Stimulated activated CD8-positive, alpha-beta memory T cell treated with anti-CD3 and anti-CD28 coated beads, Interleukin-4, amount 100 ng/mL, for 1 hour (primary cell): ENCODE measurements at regions not wholly inside any gene's neighbourhood (a gene's known extent, or its start where the extent isn't known, plus 50 kb on each side); places are given as distances from the start of the nearest gene placed in this dataset.
"Not testable (repeated sequence)": the region's sequence is repeated elsewhere in the genome, so short reads cannot be mapped to it uniquely, and the experiment has no call there.

ENCODE experiments used
- DNase-seq, 2 donors: peaks; one replicate each; pipeline ENCODE4 v3.0.0-alpha.2; 2020; ENCODE audit warnings: low read depth in 2 of 2, low spot score in 1 of 2

DNA sequence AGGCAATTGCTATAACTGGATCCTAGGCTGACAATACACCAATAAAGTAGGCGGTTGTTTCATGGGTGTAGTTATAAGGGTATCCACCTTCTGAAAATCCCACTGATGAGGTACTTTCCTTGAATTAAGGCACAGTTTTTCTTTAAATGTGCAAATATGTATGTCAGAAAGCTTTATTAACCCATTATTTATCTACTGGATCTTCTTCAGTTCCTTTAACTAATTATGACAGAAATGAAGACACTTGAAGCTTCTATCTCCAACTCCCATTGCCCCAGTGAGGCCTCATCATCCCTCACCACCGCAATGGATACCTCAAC is 159.6 kb upstream of the KLF3 start:
- no peak for DNase-seq

GRCh38 chr4:38509551-38509950 is 154.4 kb upstream of the KLF3 start:
- no peak for DNase-seq

GRCh38 chr4:38510201-38510600 is 153.8 kb upstream of the KLF3 start:
- no peak for DNase-seq

- DNase-seq, result no peak
These were observed 152.3 kb upstream of the KLF3 start for GRCh38 chr4:38511702-38512101.

DNA sequence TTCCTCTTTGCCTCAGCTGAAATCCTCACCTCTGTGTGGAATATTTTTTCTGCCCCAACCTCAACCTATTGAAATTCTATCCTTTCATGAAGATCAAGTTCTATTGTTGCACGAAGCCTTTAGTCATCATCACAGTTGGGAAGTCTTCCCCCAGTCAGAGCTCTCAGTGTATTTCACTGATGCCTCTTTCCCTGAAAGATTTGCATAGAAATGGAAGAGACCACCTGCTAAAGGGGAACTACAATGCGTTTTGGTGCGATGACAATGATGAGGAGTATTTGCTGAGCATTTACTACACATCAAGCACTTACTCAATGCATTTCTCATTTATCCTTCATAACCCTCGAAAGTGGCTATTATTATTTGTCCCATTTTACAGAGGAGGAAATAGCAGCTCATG is 151.2 kb upstream of the KLF3 start:
- no peak for DNase-seq

GRCh38 chr4:38514465-38515146 is 149.4 kb upstream of the KLF3 start:
- no peak for DNase-seq

DNA sequence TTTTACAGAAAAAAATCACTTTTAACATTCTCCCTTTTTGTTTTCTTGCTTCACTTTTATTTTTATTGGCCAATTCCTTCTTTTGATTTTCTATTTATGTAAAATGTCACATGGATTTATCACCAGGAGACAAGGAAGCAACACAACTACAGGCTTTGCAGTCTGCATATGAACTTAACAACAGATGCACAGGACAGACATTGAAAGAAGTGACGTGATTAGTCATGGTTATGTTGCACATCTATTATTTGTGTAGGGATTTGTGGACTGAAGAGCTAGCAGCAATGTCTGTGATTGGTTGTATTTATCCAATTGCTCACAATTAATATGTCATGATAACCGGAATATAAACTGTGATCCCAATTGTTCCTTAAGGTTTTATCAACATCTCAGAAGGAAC is 147.8 kb upstream of the KLF3 start:
- DNase-seq, result no peak

- DNase-seq, result no peak
These were observed 144.3 kb upstream of the KLF3 start for GRCh38 chr4:38519666-38520065.

- DNase-seq, result no peak
These were observed 140.9 kb upstream of the KLF3 start for GRCh38 chr4:38523054-38523453.

DNA sequence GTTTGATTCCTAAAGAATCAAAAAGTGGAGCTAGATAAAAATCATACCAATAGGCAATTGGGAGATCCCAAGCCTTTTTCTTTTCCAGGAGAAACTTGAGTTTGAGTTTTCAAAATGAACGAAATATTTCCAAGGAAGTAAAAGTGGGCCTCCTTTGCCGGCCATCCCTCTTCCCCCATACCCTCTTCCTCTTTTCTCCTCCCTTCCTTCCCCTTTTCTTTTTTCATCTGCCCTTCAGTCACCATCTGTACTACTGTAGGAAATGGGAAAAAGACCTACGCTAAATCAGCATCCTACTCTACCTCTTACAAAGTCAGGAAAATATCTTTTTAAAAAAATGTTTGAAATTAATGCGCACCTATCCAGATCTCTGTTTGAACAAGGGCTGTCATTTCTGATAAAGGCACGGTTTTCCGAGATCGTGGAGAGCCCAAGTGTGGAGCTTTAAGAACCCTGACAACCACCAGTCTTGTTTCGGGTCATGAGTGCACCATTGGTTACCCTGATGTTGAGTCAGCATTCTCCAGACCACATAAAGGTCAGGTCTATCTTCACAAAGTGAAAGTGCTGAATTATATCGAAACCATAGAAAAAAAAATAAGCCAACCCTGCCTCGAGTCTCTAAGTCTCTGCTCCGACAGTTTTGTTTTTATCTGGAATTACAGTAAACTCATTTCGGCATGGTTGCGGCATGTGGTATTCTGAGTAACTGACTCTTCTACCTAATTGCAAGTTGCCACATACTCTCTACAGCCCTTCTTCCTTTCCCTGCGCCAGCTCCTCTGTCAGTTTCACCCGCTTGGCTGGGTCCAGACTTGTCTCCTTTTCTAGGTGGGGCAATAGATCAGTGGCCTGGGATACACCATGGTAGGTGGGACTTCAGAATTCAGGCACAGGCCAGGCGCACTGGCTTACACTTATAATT is 140.2 kb upstream of the KLF3 start:
- DNase-seq, result no peak

DNA sequence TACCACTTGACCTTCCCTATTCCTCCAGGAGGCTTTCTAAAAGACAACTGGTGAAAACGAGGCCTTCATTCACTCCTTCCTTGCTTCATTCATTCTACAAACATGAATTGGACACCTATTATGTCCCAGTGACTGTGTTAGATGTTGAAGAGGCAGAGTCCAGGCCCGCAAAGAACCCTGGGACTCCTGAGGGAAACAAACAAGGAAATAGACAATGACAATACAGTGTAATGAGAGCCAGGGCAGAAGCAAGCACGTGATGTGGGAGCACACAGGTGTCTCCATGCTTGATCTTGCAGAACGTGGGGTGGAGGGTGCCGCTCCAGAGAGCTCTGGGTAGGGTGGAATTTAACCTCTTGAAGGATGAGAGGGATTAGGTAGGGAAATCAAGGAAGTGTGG is 137.6 kb upstream of the KLF3 start:
- no peak for DNase-seq

GRCh38 chr4:38529189-38530115 is 134.5 kb upstream of the KLF3 start:
- no peak for DNase-seq

DNA sequence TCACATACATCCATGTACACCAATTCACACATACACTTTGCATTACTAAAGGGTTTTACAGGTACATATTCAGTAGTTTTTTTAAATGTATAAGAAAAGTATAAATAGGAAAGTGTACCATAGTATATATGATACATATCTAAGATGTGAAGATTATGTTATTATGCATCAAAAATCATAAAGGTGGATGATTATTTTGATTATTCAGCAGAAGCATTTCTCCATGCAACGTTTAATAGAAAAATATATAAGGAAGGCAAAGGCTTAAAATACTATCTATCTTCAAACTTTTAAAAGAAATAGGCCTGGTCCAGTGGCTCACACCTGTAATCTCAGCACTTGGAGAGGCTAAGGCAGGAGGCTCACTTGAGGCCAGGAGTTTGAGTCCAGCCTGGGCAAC is 133.5 kb upstream of the KLF3 start:
- no peak for DNase-seq

GRCh38 chr4:38531141-38531727 is 132.8 kb upstream of the KLF3 start:
- no peak for DNase-seq

GRCh38 chr4:38532908-38533499 is 131.0 kb upstream of the KLF3 start:
- no peak for DNase-seq

DNA sequence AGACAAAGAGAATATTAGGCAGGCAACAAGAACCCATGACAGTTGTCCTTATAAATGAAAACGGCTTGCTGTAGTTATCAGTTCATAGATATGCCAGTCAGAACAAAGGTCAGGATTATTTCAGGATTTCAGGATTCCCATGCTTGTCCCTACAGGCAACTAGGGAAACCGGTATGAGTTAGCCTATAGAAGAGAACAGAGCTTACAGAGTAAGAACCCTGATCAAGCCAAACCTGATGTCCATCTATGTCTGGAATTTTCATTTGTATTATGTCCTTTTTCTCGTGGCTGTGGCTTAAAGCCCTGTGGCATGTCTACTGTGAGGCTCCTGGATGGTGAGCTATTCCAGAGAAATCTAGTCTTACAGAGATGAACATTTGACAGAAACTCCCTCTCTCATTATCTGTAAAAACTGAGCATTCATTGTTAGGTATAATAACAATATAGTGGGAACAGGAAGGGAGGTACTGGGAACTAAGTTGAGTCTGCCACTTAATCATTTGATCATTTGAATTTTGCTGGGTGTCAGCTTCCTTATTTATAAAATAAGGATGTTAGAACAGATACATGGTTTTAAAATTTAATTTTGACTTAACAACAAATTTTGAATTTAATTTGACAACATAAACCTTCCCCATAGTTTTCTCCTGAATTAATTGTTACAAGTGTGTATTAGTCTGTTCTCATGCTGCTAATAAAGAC is 129.5 kb upstream of the KLF3 start:
- DNase-seq, result no peak

DNA sequence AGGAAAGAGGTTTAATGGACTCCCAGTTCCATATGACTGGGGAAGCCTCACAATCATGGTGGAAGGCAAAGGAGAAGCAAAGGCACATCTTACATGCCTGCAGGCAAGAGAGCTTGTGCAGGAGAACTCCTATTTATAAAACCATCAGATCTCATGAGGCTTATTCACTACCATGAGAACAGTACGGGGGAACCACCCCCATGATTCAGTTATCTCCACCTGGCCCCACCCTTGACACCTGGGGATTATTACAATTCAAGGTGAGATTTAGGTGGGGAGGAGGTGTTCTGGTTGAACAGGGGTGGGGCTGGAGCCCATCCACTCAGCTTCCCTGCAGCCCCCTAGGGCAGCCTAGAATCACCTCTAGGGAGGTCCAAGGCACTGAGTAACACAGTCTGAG is 128.9 kb upstream of the KLF3 start:
- DNase-seq, result not testable (repeated sequence)

DNA sequence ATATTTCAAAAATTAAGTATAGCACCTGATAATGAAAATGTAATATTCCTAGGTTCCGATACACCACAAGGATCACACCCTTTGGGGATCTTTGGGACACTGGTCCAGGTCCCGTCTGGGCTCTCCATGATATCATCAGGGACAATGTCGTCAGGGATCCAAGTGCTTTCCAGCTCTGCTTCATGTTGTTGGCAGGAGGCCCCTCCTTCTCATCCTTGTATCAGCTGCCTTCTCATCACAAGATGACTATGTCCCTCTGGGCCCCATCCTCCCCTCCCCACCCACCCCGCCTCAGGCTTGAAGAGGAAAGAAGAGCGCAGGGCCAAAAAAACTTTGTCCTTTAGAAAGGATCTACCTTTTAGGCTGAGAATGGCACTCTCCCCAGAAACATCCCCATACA is 128.3 kb upstream of the KLF3 start:
- no peak for DNase-seq

- no peak for DNase-seq
These were observed 127.3 kb upstream of the KLF3 start for GRCh38 chr4:38536716-38537115.

GRCh38 chr4:38537666-38538065 is 126.3 kb upstream of the KLF3 start:
- DNase-seq, result no peak
